Ramos (cell line): ENCODE measurements at regions not wholly inside any gene's neighbourhood (a gene's known extent, or its start where the extent isn't known, plus 50 kb on each side); places are given as distances from the start of the nearest gene placed in this dataset.

ENCODE experiments used
- in situ Hi-C: fragments of 300-500 bp; cut with MboI; formaldehyde crosslinking; loops from one replicate; pipeline ENCODE4 v1.14.3; 2022; ENCODE audit warnings: low sequenced_read_pairs; ENCODE audit not compliant: unreplicated experiment

DNA sequence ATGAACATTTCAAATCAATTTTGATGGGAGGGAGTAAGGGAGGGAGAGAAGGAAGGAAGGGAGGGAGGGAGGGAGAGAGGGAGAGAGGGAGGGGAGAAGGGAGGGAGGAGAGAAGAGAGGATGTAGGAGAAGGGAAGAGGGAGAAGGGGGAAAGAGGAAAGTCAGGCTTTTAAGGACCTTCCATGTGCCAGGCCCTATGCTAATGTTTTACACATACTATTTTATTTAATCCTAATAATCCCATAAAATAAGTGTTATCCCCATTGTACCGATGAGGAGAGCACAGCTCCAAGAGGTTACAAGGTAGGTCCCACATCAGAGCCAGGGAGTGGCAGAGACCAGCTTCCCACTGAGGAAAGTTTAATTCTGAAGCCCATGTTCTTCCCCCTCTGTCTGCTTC is 341.9 kb downstream of the RAB28 start:
- in situ Hi-C loops, result no loop called here

GRCh38 chr4:13137390-13137789 is 346.8 kb downstream of the RAB28 start:
- in situ Hi-C loops, result no loop called here

- in situ Hi-C loops, result no loop called here
Observed at GRCh38 chr4:13133700-13134099, 350.4 kb downstream of the RAB28 start.

DNA sequence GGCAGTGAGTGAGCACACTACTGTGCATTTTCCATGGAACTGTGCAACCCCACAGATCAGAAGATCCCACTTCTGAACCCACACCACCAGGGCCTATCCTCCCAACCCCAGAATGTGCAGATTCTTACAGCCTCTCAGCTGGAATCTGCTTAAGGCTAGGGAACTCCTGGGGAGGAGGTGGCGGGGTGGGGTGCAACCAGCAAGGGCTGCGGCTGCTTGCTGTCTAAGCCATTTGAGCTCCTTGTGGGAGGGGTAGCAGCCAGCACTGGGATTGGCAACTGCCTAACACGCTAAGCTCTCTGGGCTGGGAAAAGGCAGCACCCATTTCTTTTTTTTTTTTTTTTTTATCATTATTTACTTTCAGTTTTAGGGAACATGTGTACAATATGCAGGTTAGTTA is 353.3 kb downstream of the RAB28 start:
- in situ Hi-C loops, result no loop called here

DNA sequence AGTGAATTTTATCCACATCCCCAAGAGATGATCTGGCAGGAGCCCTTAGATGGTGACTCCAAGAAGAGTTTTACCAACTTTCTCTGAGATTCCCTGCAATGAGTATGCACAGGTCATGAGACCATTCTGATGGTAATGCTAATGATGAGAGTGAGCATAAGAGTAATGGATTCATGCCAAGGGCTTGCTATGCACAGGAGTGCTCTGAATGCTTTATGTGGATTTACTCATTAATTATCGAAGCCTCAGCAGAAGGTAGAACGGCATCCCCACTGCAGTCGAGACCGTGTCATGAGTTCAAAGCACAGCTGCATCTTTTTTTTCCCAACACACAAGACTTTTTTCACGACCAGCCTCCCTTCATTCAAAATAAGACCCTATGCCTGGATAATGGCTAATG is 355.0 kb downstream of the RAB28 start:
- in situ Hi-C loops, result no loop called here

GRCh38 chr4:13126976-13127910 is 356.9 kb downstream of the RAB28 start:
- in situ Hi-C loops, result no loop called here

DNA sequence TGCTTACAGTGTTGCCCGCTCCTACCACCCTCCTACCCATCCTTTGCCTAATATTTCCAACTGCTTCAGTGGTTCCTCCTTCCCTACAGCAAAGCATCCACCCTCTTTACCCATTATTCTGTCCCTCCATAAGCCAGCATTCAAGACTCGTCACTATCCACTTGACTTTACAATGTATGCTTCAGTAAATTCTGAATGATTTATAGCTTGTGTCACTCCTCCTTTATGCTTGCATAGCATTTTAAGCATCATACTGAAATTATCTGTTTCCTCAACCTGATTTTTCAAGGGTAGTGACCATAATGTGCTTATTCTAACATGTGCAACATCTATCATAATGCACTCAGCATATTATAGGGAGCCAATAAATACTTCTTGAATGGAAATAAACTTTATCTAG is 365.5 kb downstream of the RAB28 start:
- in situ Hi-C loops, result no loop called here

- in situ Hi-C loops, result no loop called here
Observed at GRCh38 chr4:13117185-13117584, 367.0 kb downstream of the RAB28 start.

- in situ Hi-C loops, result no loop called here
Observed at GRCh38 chr4:13112030-13112429, 372.1 kb downstream of the RAB28 start.

DNA sequence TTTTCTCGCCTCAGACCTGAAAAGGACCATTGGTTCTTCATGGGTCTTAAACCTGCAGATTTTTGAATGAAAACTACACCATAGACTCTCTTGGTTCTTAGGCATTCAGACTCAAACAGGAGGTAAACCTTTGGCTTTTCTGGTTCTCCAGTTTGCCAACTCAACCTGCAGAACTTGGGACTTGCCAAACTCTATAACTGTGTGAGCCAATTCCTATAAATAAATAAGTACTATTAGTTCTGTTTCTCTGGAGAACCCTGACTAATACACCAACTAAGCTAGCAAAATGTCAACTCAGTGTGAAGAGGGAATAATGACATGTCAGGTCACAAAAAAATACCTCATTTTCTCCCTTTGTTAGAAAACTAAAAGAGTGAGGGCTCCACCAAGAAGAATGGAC is 374.6 kb downstream of the RAB28 start:
- in situ Hi-C loops, result no loop called here

- in situ Hi-C loops, result no loop called here
Observed at GRCh38 chr4:13108096-13108495, 376.0 kb downstream of the RAB28 start.

GRCh38 chr4:13103382-13104015 is 380.6 kb downstream of the RAB28 start:
- in situ Hi-C loops, result no loop called here

DNA sequence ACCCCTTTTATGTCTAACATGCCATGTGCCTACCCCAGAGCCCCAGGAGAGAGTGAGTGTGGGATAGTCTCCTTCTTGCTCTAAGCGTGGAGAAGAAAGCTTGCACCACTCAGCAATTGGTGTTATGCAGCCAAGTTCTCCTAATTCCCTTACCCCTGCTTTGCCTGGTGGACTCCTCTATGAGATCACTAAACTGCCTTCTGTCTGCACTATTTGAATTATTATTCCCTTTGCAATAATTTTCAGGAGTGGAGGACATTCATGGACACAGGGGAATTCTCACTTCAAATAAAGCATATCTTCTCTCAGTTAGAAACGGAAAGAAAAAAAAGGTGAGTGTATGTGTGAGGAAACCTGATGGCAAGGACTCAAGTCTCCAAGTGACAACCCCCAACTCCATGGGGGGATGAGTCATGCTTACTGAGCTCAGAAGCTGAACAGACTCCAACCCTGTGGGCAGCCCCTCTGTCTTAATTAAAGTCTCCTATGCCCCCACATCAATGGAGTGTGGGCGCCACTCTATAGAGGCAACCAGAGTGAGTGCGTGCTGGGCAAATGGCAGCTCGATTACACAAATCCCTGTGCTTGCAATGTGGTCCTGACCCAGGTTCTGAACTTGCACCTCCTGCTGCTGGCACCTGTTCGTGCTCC is 381.9 kb downstream of the RAB28 start:
- in situ Hi-C loops, result no loop called here

- in situ Hi-C loops, result no loop called here
Observed at GRCh38 chr4:13097971-13098370, 386.2 kb downstream of the RAB28 start.

DNA sequence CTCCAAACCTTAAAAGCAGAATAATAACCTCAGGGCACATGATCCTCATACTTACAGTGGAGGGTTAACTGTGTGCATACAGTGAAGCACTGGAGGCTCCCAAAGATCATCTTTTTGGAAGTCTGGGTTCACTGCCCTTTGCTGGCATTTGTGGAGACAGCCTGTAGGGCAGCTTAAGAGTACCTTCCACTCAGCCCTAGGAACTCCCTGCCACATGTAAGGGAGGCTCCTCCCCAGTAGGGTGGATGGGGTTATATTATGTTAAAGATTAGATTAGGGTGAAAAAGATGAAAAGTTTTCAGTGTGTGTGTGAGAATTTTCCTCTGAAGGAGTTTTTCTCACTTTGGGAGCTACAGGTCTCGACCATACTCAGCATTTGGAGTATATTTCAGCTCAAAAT is 388.4 kb downstream of the RAB28 start:
- in situ Hi-C loops, result no loop called here

- in situ Hi-C loops, result no loop called here
Observed at GRCh38 chr4:13093170-13093569, 391.0 kb downstream of the RAB28 start.

- in situ Hi-C loops, result no loop called here
Observed at GRCh38 chr4:13092702-13093101, 391.4 kb downstream of the RAB28 start.

GRCh38 chr4:13089659-13089998 is 394.5 kb downstream of the RAB28 start:
- in situ Hi-C loops, result no loop called here

- in situ Hi-C loops, result no loop called here
Observed at GRCh38 chr4:13088726-13089658, 395.1 kb downstream of the RAB28 start.

DNA sequence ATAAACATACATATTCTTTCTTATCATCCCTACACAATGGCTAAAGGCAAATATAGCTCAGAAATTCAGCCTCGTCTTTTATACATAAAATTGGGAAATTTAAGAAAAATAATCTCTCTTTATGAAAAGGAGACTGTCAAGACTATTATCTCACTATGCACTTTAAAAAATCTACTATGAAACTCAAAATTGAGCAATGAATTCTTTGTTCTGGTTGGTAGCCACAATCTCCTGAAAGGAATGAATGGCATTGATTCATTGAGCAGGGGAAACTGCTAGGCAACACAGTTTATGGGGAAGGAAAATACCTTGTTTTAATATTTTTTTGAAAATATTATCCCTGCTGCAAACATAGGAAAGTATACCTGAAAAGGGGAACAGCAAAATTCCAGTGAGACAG is 397.1 kb downstream of the RAB28 start:
- in situ Hi-C loops, result no loop called here
